SU-DHL-6 (cell line): ENCODE measurements at regions not wholly inside any gene's neighbourhood (a gene's known extent, or its start where the extent isn't known, plus 50 kb on each side); places are given as distances from the start of the nearest gene placed in this dataset.

Source experiments
- H2AFZ ChIP-seq: fragments of 200-600 bp; sonication (generic); 2 replicates; pipeline ENCODE4 v1.6.1; 2014; ENCODE audit warnings: low read depth, mild to moderate bottlenecking, moderate library complexity, mixed read lengths, antibody characterized with exemption, low read length; ENCODE audit not compliant: severe bottlenecking
- H3F3A ChIP-seq: fragments of 200-600 bp; shearing (Covaris generic); 2 replicates; pipeline ENCODE4 v1.6.0; 2016; ENCODE audit warnings: antibody characterized with exemption, mild to moderate bottlenecking; ENCODE audit not compliant: insufficient read depth
- H3K27ac ChIP-seq: fragments of 200-600 bp; sonication (generic); 2 replicates; pipeline ENCODE4 v1.5.1; 2016; ENCODE audit warnings: low read depth, mild to moderate bottlenecking, low read length, moderate library complexity, mixed read lengths
- H3K27me3 ChIP-seq: fragments of 200-600 bp; sonication (generic), shearing (Covaris generic); 2 replicates; pipeline ENCODE4 v1.6.0; 2014; ENCODE audit warnings: mild to moderate bottlenecking, low read length
- H3K36me3 ChIP-seq: fragments of 200-600 bp; sonication (generic); 2 replicates; pipeline ENCODE4 v1.6.1; 2014; ENCODE audit warnings: mild to moderate bottlenecking, low read length, mixed read lengths
- H3K4me2 ChIP-seq: fragments of 300-600, 200-600 bp; shearing (Covaris generic), sonication (generic); 2 replicates; pipeline ENCODE4 v1.6.0; 2014; ENCODE audit warnings: low read length, low read depth, mild to moderate bottlenecking; ENCODE audit not compliant: poor library complexity, severe bottlenecking
- H3K4me3 ChIP-seq: fragments of 200-600 bp; sonication (generic); 2 replicates; pipeline ENCODE4 v1.5.1; 2014; ENCODE audit warnings: antibody characterized with exemption, low read length, mild to moderate bottlenecking, mixed read lengths; ENCODE audit not compliant: insufficient read depth, poor library complexity, severe bottlenecking
- H3K79me2 ChIP-seq: fragments of 200-600 bp; sonication (generic); 2 replicates; pipeline ENCODE4 v1.6.1; 2014; ENCODE audit warnings: mild to moderate bottlenecking, low read length, moderate library complexity; ENCODE audit not compliant: insufficient read depth
- H3K9ac ChIP-seq: fragments of 200-600 bp; sonication (generic); 2 replicates; pipeline ENCODE4 v1.7.0; 2014; ENCODE audit warnings: mild to moderate bottlenecking, low read length
- H3K9me2 ChIP-seq: fragments of 200-600 bp; sonication (generic); replicated peaks from 2 replicates; pipeline ENCODE4 v1.6.1; 2014; ENCODE audit warnings: low read length; ENCODE audit not compliant: insufficient read depth
- H3K9me3 ChIP-seq: fragments of 200-600 bp; sonication (generic); 2 replicates; pipeline ENCODE4 v1.6.1; 2014; ENCODE audit warnings: low read length, mixed read lengths; ENCODE audit not compliant: insufficient read depth
- H4K20me1 ChIP-seq: fragments of 200-600 bp; sonication (generic); 2 replicates; pipeline ENCODE4 v1.6.1; 2014; ENCODE audit warnings: low read depth, mild to moderate bottlenecking, antibody characterized with exemption, low read length, moderate library complexity, mixed read lengths
- EZH2phosphoT487 ChIP-seq: fragments of 200-600 bp; sonication (generic), shearing (Covaris generic); conservative IDR thresholded peaks from 2 replicates; pipeline ENCODE4 v1.6.1; 2018; ENCODE audit warnings: mild to moderate bottlenecking, antibody characterized with exemption, low read length, moderate library complexity, mixed read lengths
- TF ChIP-seq, protein P1 (sequence below): fragments of 200-600 bp; sonication (generic); IDR thresholded peaks from one replicate; pipeline ENCODE4 v1.5.1; 2017; ENCODE audit warnings: antibody characterized with exemption, mild to moderate bottlenecking, low read length, moderate library complexity; ENCODE audit not compliant: insufficient read depth, poor library complexity, severe bottlenecking

DNA sequence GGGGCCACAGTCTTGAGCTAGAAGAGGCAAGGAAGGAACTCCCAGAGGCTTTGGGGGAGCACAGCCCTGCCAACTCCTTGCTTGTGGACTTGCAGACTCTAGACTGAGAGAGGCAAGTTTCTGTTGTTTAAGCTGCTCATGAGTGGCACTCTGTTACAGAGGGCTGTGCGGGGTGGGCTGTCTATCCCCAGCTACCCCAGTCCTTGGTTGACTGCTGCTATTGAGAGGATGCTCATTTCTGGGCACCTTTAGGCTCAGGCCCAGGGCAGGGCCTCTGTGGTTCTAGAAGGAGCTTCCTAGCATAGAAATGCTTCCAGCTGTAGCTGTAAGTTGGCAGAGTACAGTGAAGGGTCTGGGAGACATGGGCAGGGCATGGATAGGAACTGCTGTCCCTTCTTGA is 151.3 kb upstream of the GGTLC1 start:
- TF ChIP-seq, protein P1, sequence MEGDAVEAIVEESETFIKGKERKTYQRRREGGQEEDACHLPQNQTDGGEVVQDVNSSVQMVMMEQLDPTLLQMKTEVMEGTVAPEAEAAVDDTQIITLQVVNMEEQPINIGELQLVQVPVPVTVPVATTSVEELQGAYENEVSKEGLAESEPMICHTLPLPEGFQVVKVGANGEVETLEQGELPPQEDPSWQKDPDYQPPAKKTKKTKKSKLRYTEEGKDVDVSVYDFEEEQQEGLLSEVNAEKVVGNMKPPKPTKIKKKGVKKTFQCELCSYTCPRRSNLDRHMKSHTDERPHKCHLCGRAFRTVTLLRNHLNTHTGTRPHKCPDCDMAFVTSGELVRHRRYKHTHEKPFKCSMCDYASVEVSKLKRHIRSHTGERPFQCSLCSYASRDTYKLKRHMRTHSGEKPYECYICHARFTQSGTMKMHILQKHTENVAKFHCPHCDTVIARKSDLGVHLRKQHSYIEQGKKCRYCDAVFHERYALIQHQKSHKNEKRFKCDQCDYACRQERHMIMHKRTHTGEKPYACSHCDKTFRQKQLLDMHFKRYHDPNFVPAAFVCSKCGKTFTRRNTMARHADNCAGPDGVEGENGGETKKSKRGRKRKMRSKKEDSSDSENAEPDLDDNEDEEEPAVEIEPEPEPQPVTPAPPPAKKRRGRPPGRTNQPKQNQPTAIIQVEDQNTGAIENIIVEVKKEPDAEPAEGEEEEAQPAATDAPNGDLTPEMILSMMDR = no peak
- no peak for TF ChIP-seq EZH2phosphoT487
- Histone ChIP-seq H3K9ac (no peak overlapping the region), H2AFZ (no peak overlapping the region), H3K4me2 (no peak overlapping the region), H3K4me3 (no peak overlapping the region), H3K79me2 (no peaks in the 10 kb centered on the region), H3K27ac (no peak overlapping the region), H4K20me1 (no peaks in the 10 kb centered on the region), H3K36me3 (no peaks in the 10 kb centered on the region), H3K27me3 (no peaks in the 10 kb centered on the region), H3K9me3 (peaks cover 9% of the 10 kb centered on the region; the same call in 1 of the 2 replicates), H3K9me2 (no peaks in the 10 kb centered on the region), H3F3A (no peaks in the 10 kb centered on the region)

DNA sequence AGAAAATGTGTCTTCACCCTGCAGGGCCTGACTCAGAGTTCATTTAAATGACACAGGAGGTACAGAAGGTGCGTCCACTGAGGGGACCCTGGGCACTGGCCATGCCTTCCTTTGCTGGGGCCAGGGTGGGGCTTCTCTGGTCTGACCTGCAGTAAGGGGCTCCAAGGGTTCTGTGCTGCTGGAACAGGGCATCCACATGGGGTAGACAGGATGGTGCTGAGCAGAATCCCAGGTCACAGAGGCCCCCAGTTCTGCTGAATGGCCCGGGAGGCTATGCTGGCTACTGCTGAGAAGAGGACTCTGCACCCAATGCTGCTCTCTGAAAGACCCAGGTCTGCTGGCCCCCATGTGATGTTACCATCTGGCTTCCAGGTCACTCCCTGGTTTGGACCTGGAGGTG is 150.4 kb upstream of the GGTLC1 start:
- peaks cover 9% of the 10 kb centered on the region; the same call in 1 of the 2 replicates for H3K9me3 ChIP-seq
- H4K20me1 ChIP-seq = no peaks in the 10 kb centered on the region
- no peak overlapping the region for H3K27ac ChIP-seq
- H3K9ac ChIP-seq = no peak overlapping the region
- H2AFZ ChIP-seq = no peak overlapping the region
- TF ChIP-seq, protein P1 = no peak
- TF ChIP-seq EZH2phosphoT487 = no peak
- H3F3A ChIP-seq = no peaks in the 10 kb centered on the region
- H3K4me3 ChIP-seq = no peak overlapping the region
- no peaks in the 10 kb centered on the region for H3K9me2 ChIP-seq
- no peaks in the 10 kb centered on the region for H3K79me2 ChIP-seq
- H3K4me2 ChIP-seq = no peak overlapping the region
- H3K36me3 ChIP-seq = no peaks in the 10 kb centered on the region
- H3K27me3 ChIP-seq = no peaks in the 10 kb centered on the region

DNA sequence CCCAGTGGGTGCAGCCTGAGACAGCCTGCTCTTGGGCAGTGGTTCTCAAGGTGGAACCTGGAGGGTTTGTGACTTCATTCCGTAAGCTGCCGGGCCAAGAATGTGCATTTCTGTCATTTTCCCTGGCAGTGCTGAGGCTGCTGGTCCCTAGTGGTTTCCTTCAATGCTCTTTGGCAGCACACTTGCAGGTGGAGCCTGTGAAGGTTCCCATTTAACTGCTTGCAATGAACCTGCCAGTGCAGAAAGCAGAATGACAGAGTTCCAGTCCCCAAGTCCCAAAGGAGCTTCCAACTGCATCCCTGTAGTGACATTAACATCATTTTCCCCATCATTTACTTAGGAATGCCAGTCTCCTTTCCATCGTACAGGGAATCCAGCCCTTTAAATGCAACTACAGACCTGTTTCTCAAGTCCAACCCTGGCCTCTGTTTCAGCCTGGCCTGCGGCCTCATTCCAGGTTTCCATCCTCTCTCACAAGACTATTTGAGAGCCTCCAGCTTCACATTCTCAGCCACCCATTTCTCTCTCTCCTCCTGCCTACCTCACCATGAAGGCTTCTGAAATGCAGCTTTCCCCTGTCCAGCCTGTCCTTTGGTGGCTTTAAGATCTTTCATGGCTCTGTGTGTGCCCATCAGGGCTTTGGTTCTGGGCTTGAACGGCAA is 149.7 kb upstream of the GGTLC1 start:
- Histone ChIP-seq H3K79me2 (no peaks in the 10 kb centered on the region), H3K4me3 (no peak overlapping the region), H3K4me2 (no peak overlapping the region), H3K9me3 (peaks cover 9% of the 10 kb centered on the region; the same call in 1 of the 2 replicates), H3F3A (no peaks in the 10 kb centered on the region), H3K9ac (no peak overlapping the region), H3K27ac (no peak overlapping the region), H2AFZ (no peak overlapping the region), H3K36me3 (no peaks in the 10 kb centered on the region), H3K9me2 (no peaks in the 10 kb centered on the region), H4K20me1 (no peaks in the 10 kb centered on the region), H3K27me3 (no peaks in the 10 kb centered on the region)
- no peak for TF ChIP-seq EZH2phosphoT487
- TF ChIP-seq, protein P1 = no peak
